Transverse colon (tissue), 4 donors: ENCODE measurements at regions not wholly inside any gene's neighbourhood (a gene's known extent, or its start where the extent isn't known, plus 50 kb on each side); places are given as distances from the start of the nearest gene placed in this dataset.

Experiments
- DNase-seq: peaks from one replicate; pipeline ENCODE4 v3.0.0-alpha.2; 2019
- H3K27ac ChIP-seq, 4 donors: fragments of 200-600 bp; sonication (generic); 2 replicates each; pipeline ENCODE4 v1.5.1; 2016 to 2018; ENCODE audit warnings: inconsistent platforms in 4 of 4
- H3K27me3 ChIP-seq: fragments of 200-600 bp; sonication (generic); 2 replicates; pipeline ENCODE4 v1.5.1; 2017; ENCODE audit warnings: inconsistent platforms
- H3K36me3 ChIP-seq, 4 donors: fragments of 200-600 bp; sonication (generic); 2 replicates each; pipeline ENCODE4 v1.5.1; 2017 to 2019; ENCODE audit warnings: inconsistent platforms in 4 of 4
- H3K4me1 ChIP-seq, 4 donors: fragments of 200-600 bp; sonication (generic); 2 replicates each; pipeline ENCODE4 v1.5.1; 2017 to 2020; ENCODE audit warnings: inconsistent platforms in 4 of 4
- H3K4me3 ChIP-seq, 4 donors: fragments of 200-600 bp; sonication (generic); 1 replicate in 1 of 4; 2 replicates in 3 of 4; pipeline versions ENCODE4 v1.5.1 to v1.6.1; 2017 to 2019; ENCODE audit warnings: inconsistent platforms in 4 of 4
- H3K9me3 ChIP-seq, 2 donors: fragments of 200-600 bp; sonication (generic); 2 replicates each; pipeline ENCODE4 v1.5.1; 2017 to 2019; ENCODE audit warnings: inconsistent platforms in 2 of 2
- EP300 ChIP-seq: sonication (generic); formaldehyde crosslinking; IDR thresholded peaks from one replicate; pipeline ENCODE4 v1.6.1; 2017; ENCODE audit warnings: antibody characterized with exemption, low read depth
- POLR2A ChIP-seq: fragments of 450-650 bp; IDR thresholded peaks from one replicate; pipeline ENCODE4 v1.6.1; 2016; ENCODE audit warnings: antibody characterized with exemption, mild to moderate bottlenecking, moderate library complexity
- POLR2AphosphoS5 ChIP-seq, 3 donors: sonication (generic); formaldehyde crosslinking; IDR thresholded peaks; one replicate each; pipeline ENCODE4 v1.6.1; 2016; ENCODE audit warnings: antibody characterized with exemption in 3 of 3
- WGBS, 2 donors: methylation state at CpG; one replicate each; pipeline ENCODE4 v1.1.5; 2018; ENCODE audit warnings: low coverage in 1 of 2; 5-methylcytosine and 5-hydroxymethylcytosine counted together
- in situ Hi-C, 4 donors: fragments of 200-750 bp; cut with MboI; loops; one replicate each; pipeline versions ENCODE4 v1.15.0 to v1.15.1; 2017; ENCODE audit warnings: low sequenced_read_pairs in 3 of 4, low pct_ligation_motif_present in 1 of 4, low pct_unique_long_range_greater_than_20kb in 1 of 4
- intact Hi-C: fragments of 100-400 bp; cut with DNase I; formaldehyde crosslinking; loops from one replicate; pipeline ENCODE4 v1.15.1; 2023; ENCODE audit warnings: low total_unique reads
- TF ChIP-seq, protein P1 (sequence below), 5 experiments: fragments of 200-600 bp in 3 of 5; fragments of 450-650 bp in 2 of 5; sonication (generic) in 3 of 5; IDR thresholded peaks; 1 replicate in 2 of 5; 2 replicates in 3 of 5; pipeline ENCODE4 v1.5.1; 2016 to 2017; ENCODE audit warnings: antibody characterized with exemption in 5 of 5, inconsistent platforms in 3 of 5, mild to moderate bottlenecking in 2 of 5, moderate library complexity in 1 of 5

DNA sequence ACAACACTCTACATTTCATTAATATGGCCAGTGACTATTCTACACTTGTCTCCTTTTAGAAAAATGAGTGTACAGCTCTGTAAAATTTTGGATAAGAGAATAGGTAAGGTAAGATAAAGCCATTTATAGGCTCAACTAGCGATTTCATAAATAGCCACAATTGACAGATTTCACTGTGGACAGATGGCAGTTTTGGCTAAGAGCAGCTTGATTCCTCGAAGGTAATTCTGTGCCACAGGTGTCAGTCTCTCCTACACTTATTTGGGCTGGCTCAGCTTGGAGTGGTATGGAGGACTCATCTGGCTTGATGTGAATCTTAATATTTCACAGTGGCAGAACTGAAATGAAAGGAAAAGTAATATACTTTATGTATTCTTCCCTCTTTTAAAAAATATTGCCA, 536.7 kb upstream of the TBL1XR1 start:
- intact Hi-C loops: no loop called here

DNA sequence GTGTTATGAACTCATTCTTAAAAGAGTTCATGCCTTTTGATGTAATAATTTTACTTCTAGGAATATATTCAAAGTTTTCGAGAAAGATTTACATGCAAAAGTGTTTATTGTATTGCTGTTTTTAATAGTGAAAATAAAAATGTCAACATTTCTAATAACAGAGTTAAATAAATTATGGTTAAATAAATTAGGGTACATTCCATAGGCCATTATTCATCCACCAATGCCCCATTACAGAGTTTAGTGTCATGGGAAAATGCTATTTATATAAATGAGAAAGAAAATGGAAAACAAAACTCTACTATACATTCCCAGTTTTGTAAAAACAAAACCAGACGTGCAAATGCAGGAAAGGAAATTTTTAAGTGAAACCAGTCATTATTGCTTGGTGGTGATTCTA, 538.1 kb upstream of the TBL1XR1 start:
- Histone ChIP-seq H3K4me1 (no peaks in the 10 kb centered on the region), H3K9me3 (no peaks in the 10 kb centered on the region), H3K36me3 (no peaks in the 10 kb centered on the region), H3K4me3 (no peak overlapping the region), H3K27me3 (no peaks in the 10 kb centered on the region), H3K27ac (no peak overlapping the region)
- TF ChIP-seq, protein P1, sequence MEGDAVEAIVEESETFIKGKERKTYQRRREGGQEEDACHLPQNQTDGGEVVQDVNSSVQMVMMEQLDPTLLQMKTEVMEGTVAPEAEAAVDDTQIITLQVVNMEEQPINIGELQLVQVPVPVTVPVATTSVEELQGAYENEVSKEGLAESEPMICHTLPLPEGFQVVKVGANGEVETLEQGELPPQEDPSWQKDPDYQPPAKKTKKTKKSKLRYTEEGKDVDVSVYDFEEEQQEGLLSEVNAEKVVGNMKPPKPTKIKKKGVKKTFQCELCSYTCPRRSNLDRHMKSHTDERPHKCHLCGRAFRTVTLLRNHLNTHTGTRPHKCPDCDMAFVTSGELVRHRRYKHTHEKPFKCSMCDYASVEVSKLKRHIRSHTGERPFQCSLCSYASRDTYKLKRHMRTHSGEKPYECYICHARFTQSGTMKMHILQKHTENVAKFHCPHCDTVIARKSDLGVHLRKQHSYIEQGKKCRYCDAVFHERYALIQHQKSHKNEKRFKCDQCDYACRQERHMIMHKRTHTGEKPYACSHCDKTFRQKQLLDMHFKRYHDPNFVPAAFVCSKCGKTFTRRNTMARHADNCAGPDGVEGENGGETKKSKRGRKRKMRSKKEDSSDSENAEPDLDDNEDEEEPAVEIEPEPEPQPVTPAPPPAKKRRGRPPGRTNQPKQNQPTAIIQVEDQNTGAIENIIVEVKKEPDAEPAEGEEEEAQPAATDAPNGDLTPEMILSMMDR (IDR thresholded peaks at IDR 0.05): no peak
- TF ChIP-seq POLR2AphosphoS5 (IDR thresholded peaks at IDR 0.05) (no peak), EP300 (no peak), POLR2A (no peak)
- in situ Hi-C loops (no loop called here), intact Hi-C loops (no loop called here)
- DNase-seq: no peak
- WGBS, 2 donors: 54 to 66% methylated on average over 2 of the region's 2 CpGs

More for the DNA sequence above, 536.7 kb upstream of the TBL1XR1 start:
- no peaks in the 10 kb centered on the region for H3K4me1 ChIP-seq
- WGBS, 2 donors: 81 to 93% methylated on average over 2 of the region's 2 CpGs
- H3K4me3 ChIP-seq: no peak overlapping the region
- no peak overlapping the region for H3K27ac ChIP-seq
- no peaks in the 10 kb centered on the region for H3K9me3 ChIP-seq
- H3K27me3 ChIP-seq: no peaks in the 10 kb centered on the region
- no peaks in the 10 kb centered on the region for H3K36me3 ChIP-seq
- in situ Hi-C loops: no loop called here
- TF ChIP-seq POLR2AphosphoS5 (IDR thresholded peaks at IDR 0.05) (no peak), EP300 (no peak), POLR2A (no peak)
- TF ChIP-seq, protein P1 (IDR thresholded peaks at IDR 0.05): no peak
- no peak for DNase-seq

DNA sequence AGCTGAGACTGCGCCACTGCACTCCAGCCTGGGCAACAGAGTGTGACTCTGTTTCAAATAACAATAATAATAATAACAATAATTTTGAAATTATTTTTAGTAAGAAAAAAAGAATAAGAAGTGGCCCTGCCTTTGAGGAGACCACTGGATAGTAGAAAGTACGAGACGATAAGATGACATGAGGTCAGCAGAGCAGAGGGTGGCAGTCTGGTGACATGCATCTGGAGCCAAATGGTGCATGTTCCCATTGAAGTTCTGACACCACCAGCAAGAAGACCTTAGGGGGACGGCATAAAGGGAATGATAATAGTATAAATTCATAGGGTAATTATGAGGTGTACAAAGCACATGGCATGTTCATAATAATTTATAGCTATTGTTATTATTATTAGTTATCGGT, 542.2 kb upstream of the TBL1XR1 start:
- 93 to 95% methylated on average over 5 of the region's 5 CpGs for WGBS, 2 donors
- no peaks in the 10 kb centered on the region for H3K9me3 ChIP-seq
- no peak for TF ChIP-seq POLR2A
- TF ChIP-seq, protein P1 (IDR thresholded peaks at IDR 0.05): no peak
- no peak for TF ChIP-seq EP300
- TF ChIP-seq POLR2AphosphoS5 (IDR thresholded peaks at IDR 0.05): no peak
- no peak overlapping the region for H3K27ac ChIP-seq
- in situ Hi-C loops (no loop called here), intact Hi-C loops (no loop called here)
- H3K27me3 ChIP-seq: no peaks in the 10 kb centered on the region
- no peaks in the 10 kb centered on the region for H3K36me3 ChIP-seq
- no peak for DNase-seq
- no peak overlapping the region for H3K4me3 ChIP-seq
- H3K4me1 ChIP-seq: no peaks in the 10 kb centered on the region

DNA sequence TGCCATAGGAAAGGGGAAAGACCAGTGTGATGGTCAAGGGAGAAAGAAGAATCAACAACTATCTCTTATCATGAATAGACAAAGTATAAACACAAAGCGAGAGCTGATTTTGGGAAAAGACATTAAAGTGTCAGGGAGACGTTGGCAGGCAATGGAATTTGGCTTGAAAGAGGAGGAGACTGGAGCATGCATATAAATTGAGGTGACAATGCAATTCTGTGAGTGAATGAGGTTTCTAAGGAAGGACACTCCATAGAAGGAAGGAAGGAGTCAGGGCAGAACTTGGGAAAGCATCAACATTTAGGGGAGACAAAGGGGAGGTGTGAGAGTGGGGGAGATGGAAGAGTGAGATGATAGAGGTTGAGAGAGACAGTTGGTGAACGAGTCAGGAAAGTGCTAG, 543.0 kb upstream of the TBL1XR1 start:
- WGBS, 2 donors: 74 to 75% methylated on average over 3 of the region's 3 CpGs
- H3K36me3 ChIP-seq: no peaks in the 10 kb centered on the region
- no peak overlapping the region for H3K27ac ChIP-seq
- no peak overlapping the region for H3K4me3 ChIP-seq
- H3K27me3 ChIP-seq: no peaks in the 10 kb centered on the region
- intact Hi-C loops: no loop called here
- H3K9me3 ChIP-seq: no peaks in the 10 kb centered on the region
- no peak for DNase-seq
- in situ Hi-C loops: no loop called here
- no peaks in the 10 kb centered on the region for H3K4me1 ChIP-seq
- TF ChIP-seq POLR2AphosphoS5 (IDR thresholded peaks at IDR 0.05): no peak
- no peak for TF ChIP-seq POLR2A
- no peak for TF ChIP-seq EP300

DNA sequence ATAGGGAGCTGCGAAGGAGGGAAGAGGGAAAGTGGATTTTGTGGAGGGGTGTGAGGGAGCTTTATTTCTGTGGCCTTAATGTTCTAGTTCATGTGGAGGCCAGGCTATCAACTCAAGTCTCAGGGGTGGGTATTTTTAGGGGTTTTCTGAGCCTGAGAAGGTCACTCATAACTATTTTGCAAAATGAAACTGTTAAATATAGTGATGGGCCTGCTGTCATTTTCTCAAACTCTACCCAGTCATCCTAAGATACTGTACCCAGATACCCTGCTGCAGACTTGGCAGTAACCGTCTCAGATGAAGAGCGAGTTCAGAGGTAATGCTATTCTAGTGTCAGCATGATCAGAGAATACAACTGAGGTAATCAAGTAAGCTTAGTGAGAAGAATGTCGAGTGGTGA, 545.0 kb upstream of the TBL1XR1 start:
- WGBS, 2 donors: 75 to 92% methylated on average over 4 of the region's 4 CpGs
- in situ Hi-C loops: no loop called here
- intact Hi-C loops: no loop called here
- Histone ChIP-seq H3K4me3 (no peak overlapping the region), H3K9me3 (no peaks in the 10 kb centered on the region), H3K36me3 (no peaks in the 10 kb centered on the region), H3K27ac (no peak overlapping the region), H3K4me1 (no peaks in the 10 kb centered on the region), H3K27me3 (no peaks in the 10 kb centered on the region)
- TF ChIP-seq, protein P1 (IDR thresholded peaks at IDR 0.05): no peak
- TF ChIP-seq POLR2AphosphoS5 (IDR thresholded peaks at IDR 0.05): no peak
- no peak for TF ChIP-seq EP300
- TF ChIP-seq POLR2A: no peak
- no peak for DNase-seq
